ENCODE measurements at regions not wholly inside any gene's neighbourhood (a gene's known extent, or its start where the extent isn't known, plus 50 kb on each side); places are given as distances from the start of the nearest gene placed in this dataset.

DNA sequence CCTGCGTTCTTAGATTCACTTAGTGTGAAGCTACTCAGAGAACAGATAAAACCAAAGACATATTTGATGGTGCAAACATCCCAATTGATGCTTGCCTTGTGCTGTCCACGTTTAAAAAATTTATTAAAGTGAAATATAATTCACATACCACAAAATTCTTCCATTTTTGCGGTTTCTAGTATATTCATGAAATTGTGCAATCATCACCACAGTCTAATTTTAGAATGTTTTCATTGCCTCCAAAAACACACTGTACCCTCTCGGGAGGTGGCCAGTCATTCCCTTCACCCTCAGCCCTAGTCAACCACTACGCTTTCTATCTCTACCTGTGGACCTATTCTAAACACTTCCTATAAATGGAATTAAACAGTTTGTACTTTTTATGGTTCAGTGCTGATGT, 1109.2 kb downstream of the FLRT2 start:
- Mint-ChIP-seq H3K27ac (no peak overlapping the region), H3K36me3 (no peaks in the 10 kb centered on the region), H3K4me3 (no peak overlapping the region), H3K27me3 (no peaks in the 10 kb centered on the region), H3K9me3 (ENCODE audit: low read depth) (peaks cover 2% of the 10 kb centered on the region), H3K4me1 (no peaks in the 10 kb centered on the region)
- no peak for ATAC-seq
- CTCF ChIA-PET = no interaction called here
- no peak for DNase-seq

DNA sequence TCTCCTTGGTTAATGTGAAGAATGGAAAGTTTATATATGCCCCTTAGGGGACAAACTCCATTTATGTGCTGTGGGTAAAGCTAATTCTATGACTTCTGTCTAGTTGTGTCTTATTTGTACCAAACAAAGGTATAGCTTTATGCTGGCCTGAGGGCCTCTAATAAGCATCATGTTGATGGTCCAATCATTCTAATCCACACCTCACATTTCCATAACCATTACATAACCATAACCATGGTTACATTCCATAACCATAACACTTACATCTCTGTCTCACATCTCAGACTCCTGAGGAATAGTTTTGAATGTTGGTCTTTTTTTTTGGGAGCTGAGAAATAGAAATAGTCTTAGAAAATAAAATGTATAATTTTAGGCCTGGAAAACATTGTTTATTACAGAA, 1097.1 kb downstream of the FLRT2 start:
- CTCF ChIA-PET = no interaction called here
- no peak for ATAC-seq
- H3K27ac Mint-ChIP-seq = no peak overlapping the region

DNA sequence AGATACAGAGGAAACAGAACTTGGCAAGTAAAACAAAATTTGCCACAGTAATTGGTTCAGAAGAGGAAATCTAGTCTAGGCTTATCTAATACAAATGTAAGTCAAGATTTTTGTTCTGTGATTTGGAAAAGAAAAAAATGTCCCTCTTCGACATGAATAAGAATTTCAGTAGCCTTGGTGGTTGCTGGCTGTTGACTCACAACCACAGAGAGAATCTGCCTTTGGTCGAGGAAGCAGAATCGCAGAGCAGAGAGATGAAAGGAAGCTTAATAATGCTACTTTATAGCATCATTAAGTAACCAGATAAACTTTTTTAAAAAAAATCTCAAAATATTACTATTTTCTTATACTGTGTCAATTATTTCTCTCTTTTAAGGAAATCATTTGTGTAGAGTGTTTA, 1096.6 kb downstream of the FLRT2 start:
- no peak overlapping the region for H3K4me3 Mint-ChIP-seq
- DNase-seq (no peak), ATAC-seq (no peak)
- H3K27me3 Mint-ChIP-seq = no peaks in the 10 kb centered on the region
- CTCF ChIA-PET = no interaction called here
- no peaks in the 10 kb centered on the region for H3K4me1 Mint-ChIP-seq
- peaks cover 3% of the 10 kb centered on the region for H3K9me3 Mint-ChIP-seq (ENCODE audit: low read depth)
- H3K27ac Mint-ChIP-seq = no peak overlapping the region
- no peaks in the 10 kb centered on the region for H3K36me3 Mint-ChIP-seq

More for the DNA sequence above, 1097.1 kb downstream of the FLRT2 start:
- Mint-ChIP-seq H3K4me3 (no peak overlapping the region), H3K4me1 (no peaks in the 10 kb centered on the region), H3K27me3 (no peaks in the 10 kb centered on the region), H3K9me3 (ENCODE audit: low read depth) (peaks cover 3% of the 10 kb centered on the region), H3K36me3 (no peaks in the 10 kb centered on the region)
- DNase-seq = no peak

DNA sequence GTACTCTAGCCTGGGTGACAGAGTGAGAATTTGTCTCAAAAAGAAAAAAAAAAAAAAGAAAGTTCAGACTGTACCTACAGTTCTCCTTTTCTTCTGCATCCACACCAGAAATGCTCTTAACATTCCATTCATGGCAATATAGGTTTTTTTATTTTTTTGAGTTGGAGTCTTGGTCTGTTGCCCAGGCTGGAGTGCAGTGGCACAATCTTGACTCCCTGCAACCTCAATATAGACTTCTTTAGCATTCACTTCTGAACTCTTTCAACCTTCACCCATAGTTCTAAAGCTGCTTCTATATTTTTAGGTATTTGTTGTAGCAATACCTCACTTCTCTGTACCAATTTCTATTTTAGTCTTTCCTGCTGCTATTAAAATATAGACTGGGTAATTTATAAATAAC, 1095.7 kb downstream of the FLRT2 start:
- DNase-seq (no peak), ATAC-seq (no peak)
- no peaks in the 10 kb centered on the region for H3K36me3 Mint-ChIP-seq
- H3K27me3 Mint-ChIP-seq = no peaks in the 10 kb centered on the region
- CTCF ChIA-PET = no interaction called here
- H3K4me3 Mint-ChIP-seq = no peak overlapping the region
- H3K27ac Mint-ChIP-seq = no peak overlapping the region
- H3K9me3 Mint-ChIP-seq (ENCODE audit: low read depth) = peaks cover 3% of the 10 kb centered on the region
- no peaks in the 10 kb centered on the region for H3K4me1 Mint-ChIP-seq

DNA sequence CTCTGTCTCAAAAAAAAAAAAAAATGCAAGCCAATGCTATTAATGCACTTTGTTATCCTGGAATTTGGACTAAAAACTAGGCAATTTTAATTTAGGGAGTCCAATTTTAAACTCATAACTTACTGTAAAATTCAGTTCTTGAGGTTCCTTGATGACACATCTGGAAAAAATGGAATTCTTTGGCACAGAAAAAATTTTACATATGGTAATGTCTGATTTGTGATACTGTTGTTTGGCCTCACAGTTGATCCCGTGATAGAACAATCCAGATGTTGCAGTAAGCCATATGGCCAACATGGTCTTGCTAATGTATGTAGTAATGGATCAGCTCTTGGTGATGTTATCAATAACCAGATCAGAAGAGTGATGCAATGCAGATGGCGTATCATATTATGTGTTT, 1089.8 kb downstream of the FLRT2 start:
- no peaks in the 10 kb centered on the region for H3K36me3 Mint-ChIP-seq
- DNase-seq (no peak), ATAC-seq (no peak)
- no peaks in the 10 kb centered on the region for H3K27me3 Mint-ChIP-seq
- no peaks in the 10 kb centered on the region for H3K9me3 Mint-ChIP-seq (ENCODE audit: low read depth)
- no peaks in the 10 kb centered on the region for H3K4me1 Mint-ChIP-seq
- H3K27ac Mint-ChIP-seq = no peak overlapping the region
- CTCF ChIA-PET = no interaction called here
- H3K4me3 Mint-ChIP-seq = no peak overlapping the region

DNA sequence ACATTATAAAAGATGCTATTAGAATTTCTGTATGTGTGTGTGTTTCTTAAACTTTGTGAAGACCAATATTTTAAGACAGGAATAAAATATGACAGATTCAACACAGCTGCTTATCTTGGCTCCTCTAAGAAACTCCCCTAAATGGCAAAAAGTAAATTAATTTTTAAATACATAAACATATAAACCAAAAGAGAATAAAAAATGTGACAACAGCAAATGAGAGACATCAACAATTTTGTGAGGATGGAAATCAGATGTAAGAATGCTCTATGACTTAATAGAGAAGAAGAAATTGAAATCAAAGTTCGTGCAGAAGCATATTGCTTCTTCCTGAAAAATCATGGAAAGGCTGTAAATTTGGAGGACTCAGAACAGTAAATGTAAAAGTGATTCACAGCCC, 1083.8 kb downstream of the FLRT2 start:
- Mint-ChIP-seq H3K27me3 (no peaks in the 10 kb centered on the region), H3K27ac (no peak overlapping the region), H3K4me3 (no peak overlapping the region), H3K9me3 (ENCODE audit: low read depth) (no peaks in the 10 kb centered on the region), H3K4me1 (no peaks in the 10 kb centered on the region), H3K36me3 (no peaks in the 10 kb centered on the region)
- ATAC-seq (no peak), DNase-seq (no peak)
- CTCF ChIA-PET = no interaction called here

DNA sequence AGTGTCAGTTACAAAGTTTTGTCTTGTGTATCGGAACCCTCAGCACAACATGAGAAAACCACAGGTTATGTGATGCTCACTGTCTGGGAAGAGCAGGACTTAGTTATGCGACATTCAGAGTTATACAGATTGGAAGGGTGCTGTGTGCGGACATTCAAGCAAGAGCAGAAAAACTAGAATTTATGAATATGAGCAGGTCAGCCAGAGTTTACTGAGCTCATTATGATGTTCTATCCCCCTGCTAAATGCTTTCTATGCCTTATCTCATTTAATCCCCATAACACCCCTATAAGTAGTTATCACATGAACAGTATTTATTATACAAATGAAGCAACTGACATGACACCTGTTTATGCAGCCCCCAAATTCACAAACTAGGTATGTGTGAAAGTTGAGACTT, 1083.2 kb downstream of the FLRT2 start:
- no peak for ATAC-seq
- CTCF ChIA-PET = no interaction called here
- Mint-ChIP-seq H3K4me3 (no peak overlapping the region), H3K27me3 (no peaks in the 10 kb centered on the region), H3K4me1 (no peaks in the 10 kb centered on the region), H3K36me3 (no peaks in the 10 kb centered on the region), H3K9me3 (ENCODE audit: low read depth) (no peaks in the 10 kb centered on the region), H3K27ac (no peak overlapping the region)
- DNase-seq = no peak

DNA sequence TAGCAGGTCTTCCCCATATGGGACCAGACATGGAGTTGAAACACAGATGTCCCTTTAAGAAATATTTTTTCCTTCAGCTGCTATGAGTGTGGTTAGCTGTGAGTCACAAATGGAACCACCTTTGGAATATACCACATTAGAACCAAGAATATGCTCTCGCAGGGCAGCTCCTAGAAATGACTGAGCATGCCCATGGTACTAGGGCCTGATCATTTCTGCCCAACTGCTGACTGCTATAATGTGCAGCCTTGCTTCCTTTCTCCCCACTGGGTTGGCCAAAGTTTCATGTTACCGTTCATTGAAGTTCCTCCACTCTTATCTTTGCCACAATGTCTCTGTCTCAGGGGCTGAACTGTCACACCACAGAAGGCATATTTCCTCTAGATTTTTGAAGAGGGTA, 1074.6 kb downstream of the FLRT2 start:
- no peak overlapping the region for H3K4me3 Mint-ChIP-seq
- H3K36me3 Mint-ChIP-seq = no peaks in the 10 kb centered on the region
- H3K27me3 Mint-ChIP-seq = no peaks in the 10 kb centered on the region
- peaks cover 6% of the 10 kb centered on the region for H3K9me3 Mint-ChIP-seq (ENCODE audit: low read depth)
- ATAC-seq (no peak), DNase-seq (no peak)
- H3K4me1 Mint-ChIP-seq = no peaks in the 10 kb centered on the region
- CTCF ChIA-PET = no interaction called here
- no peak overlapping the region for H3K27ac Mint-ChIP-seq

DNA sequence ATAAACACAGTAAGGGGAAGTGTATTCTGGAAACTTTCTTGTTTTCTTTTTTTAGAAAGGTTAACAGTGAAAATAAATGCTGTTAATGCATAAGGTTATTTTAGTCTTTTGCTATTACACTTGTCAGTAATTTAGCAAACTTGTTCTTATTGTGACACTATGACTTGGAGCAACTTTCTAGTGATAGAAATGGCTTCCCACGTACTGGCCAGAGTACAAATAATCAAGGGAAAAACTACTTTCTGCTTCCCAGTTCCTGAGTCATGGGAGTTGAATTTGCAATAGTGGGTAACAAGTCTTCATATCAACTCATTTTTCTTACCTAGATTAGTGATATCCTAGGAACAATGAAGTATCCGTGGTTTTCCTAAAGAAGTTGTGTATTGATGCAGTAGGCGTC, 1072.3 kb downstream of the FLRT2 start:
- DNase-seq = no peak
- H3K27me3 Mint-ChIP-seq = no peaks in the 10 kb centered on the region
- no peak for ATAC-seq
- H3K36me3 Mint-ChIP-seq = no peaks in the 10 kb centered on the region
- no peaks in the 10 kb centered on the region for H3K4me1 Mint-ChIP-seq
- H3K27ac Mint-ChIP-seq = no peak overlapping the region
- H3K4me3 Mint-ChIP-seq = no peak overlapping the region
- peaks cover 6% of the 10 kb centered on the region for H3K9me3 Mint-ChIP-seq (ENCODE audit: low read depth)
- CTCF ChIA-PET = no interaction called here

DNA sequence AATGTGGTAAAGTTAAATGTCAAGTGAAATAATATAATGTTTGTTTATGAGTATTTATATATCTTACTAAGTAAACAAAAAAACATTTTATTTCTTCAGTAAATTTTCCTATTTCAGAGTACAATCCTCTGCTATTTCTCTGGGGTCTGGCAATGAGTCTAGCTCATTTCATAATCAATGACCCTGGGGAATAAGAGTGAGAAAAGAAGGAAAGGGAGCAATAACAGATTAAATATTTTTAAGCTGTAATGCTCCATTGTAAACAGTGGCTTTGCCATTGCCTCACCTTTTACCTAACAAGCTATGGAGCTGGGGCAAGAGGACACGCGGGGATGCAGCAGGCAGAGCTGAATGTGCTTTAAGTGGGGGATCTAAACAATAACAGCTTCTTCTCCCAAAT, 1071.9 kb downstream of the FLRT2 start:
- Mint-ChIP-seq H3K4me3 (no peak overlapping the region), H3K27ac (no peak overlapping the region), H3K4me1 (no peaks in the 10 kb centered on the region), H3K9me3 (ENCODE audit: low read depth) (peaks cover 6% of the 10 kb centered on the region), H3K36me3 (no peaks in the 10 kb centered on the region), H3K27me3 (no peaks in the 10 kb centered on the region)
- DNase-seq (no peak), ATAC-seq (no peak)
- CTCF ChIA-PET = no interaction called here

DNA sequence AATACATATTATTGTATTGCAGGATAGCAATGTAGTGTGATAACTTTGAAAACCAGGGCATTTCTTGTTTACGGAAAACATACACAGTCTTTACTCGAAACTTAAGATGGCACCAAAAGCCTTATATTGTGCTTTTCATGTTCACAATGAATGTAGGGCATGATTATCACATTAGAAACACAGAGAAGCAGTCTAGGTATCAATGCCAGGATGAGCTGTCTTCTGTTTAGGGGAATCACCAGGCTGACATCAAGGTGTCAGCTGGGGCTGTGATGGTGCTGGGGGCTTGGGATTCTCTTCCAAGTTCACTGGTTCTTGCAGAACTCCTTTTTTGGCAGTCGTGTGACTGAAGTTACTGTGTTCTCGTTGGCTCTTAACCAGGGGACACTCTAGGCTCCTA, 1067.3 kb downstream of the FLRT2 start:
- no peak overlapping the region for H3K27ac Mint-ChIP-seq
- CTCF ChIA-PET = no interaction called here
- no peak for DNase-seq
- H3K4me3 Mint-ChIP-seq = no peak overlapping the region
- peaks cover 2% of the 10 kb centered on the region for H3K9me3 Mint-ChIP-seq (ENCODE audit: low read depth)
- H3K36me3 Mint-ChIP-seq = no peaks in the 10 kb centered on the region
- no peak for ATAC-seq
- H3K27me3 Mint-ChIP-seq = no peaks in the 10 kb centered on the region
- no peaks in the 10 kb centered on the region for H3K4me1 Mint-ChIP-seq

DNA sequence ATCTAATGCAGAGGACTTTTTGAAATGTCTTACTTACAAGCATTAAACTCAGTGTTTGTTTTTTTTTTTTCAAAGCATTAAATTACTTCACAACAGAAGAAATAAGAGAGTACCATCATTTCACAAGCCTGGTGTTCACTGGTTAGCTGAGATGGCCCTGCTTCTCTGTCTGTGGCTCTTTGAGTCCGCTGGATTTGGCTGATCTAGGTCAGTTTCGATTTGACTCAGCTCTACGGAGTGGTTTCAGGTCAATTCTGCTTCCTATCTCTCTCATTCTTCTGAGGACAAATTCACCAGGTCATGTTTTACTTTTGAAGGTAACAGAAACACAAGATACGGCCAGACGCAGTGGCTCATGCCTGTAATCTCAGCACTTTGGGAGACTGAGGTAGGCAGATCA, 1066.1 kb downstream of the FLRT2 start:
- ATAC-seq (no peak), DNase-seq (no peak)
- Mint-ChIP-seq H3K36me3 (no peaks in the 10 kb centered on the region), H3K27me3 (no peaks in the 10 kb centered on the region), H3K4me1 (no peaks in the 10 kb centered on the region), H3K9me3 (ENCODE audit: low read depth) (no peaks in the 10 kb centered on the region), H3K4me3 (no peak overlapping the region), H3K27ac (no peak overlapping the region)
- CTCF ChIA-PET = no interaction called here

DNA sequence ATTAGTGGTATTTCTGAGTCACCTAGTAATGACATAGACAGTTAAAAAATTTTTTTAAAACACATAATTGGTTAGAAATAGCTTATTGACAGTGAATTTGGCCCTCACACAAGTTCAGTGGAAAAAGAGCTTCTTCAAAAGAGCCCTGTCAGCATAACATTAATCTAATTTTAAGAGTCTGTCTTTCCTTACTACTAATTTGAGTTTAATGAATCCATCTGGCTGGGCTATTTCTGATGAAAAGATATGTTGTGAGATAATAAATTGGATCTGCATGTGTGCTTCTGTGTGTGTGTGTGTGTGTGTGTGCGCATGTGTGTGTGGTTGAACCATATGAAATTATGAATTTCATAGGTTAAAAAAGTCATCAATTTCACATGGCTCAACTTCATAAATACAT, 1045.2 kb downstream of the FLRT2 start:
- ATAC-seq (no peak), DNase-seq (no peak)
- Mint-ChIP-seq H3K4me3 (no peak overlapping the region), H3K4me1 (no peaks in the 10 kb centered on the region), H3K27ac (no peak overlapping the region), H3K36me3 (no peaks in the 10 kb centered on the region), H3K27me3 (no peaks in the 10 kb centered on the region), H3K9me3 (ENCODE audit: low read depth) (peaks cover 13% of the 10 kb centered on the region)
- CTCF ChIA-PET = no interaction called here

DNA sequence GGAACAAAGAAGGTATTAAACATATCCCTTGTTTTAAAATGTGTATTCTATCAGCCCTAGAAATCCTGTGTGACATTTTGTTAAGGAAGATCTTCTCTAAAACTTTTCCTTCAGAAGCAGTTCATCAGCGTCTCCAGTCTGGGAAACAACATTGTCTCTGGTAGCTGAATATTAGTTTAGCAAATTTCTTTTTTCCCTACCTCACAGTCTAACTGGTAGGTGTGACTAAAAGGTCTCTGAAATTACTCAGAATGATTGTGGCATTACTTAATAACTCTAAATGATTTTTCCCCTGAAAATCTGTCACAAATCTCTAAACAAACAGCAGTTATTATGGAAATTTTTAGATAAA, 1044.8 kb downstream of the FLRT2 start:
- H3K36me3 Mint-ChIP-seq = no peaks in the 10 kb centered on the region
- H3K4me1 Mint-ChIP-seq = no peaks in the 10 kb centered on the region
- H3K9me3 Mint-ChIP-seq (ENCODE audit: low read depth) = peaks cover 13% of the 10 kb centered on the region
- no peak for ATAC-seq
- CTCF ChIA-PET = no interaction called here
- no peak for DNase-seq
- no peak overlapping the region for H3K4me3 Mint-ChIP-seq
- no peaks in the 10 kb centered on the region for H3K27me3 Mint-ChIP-seq
- no peak overlapping the region for H3K27ac Mint-ChIP-seq

DNA sequence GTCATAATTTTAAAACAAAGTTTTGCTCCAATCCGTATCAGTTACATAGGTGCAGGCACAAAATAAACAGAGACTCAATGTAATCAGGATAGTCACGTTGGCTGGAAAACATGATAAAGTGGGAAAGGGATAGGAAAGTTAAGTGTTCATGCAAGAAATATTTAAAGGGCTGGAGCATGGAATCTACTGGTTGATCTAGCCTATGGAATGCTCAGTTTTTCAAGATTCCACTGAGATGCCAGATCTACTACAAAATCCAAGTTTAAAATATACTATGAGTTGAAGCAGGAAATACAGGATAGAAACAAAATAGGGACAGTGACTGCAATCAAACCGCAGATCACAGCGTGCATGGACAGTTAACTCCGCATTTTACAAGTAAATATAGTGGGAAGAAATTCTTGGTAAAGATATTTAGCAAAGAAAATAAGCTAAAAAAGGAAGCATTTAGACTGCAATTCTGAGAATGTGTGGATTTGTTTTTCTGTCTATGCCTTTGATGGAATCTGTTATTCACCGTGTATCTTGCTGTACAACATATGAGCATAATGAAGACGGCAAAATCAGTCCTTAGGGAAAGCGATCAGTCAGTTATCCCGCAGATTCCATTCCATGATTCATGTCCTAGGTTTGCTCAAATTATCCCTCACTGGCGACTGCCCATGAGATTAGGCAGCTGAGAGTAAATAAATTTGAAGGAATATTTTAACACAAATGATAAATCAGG, 1044.3 kb downstream of the FLRT2 start:
- Mint-ChIP-seq H3K36me3 (no peaks in the 10 kb centered on the region), H3K4me1 (no peaks in the 10 kb centered on the region), H3K27me3 (no peaks in the 10 kb centered on the region), H3K27ac (no peak overlapping the region), H3K4me3 (no peak overlapping the region), H3K9me3 (ENCODE audit: low read depth) (peaks cover 13% of the 10 kb centered on the region)
- CTCF ChIA-PET = no interaction called here
- DNase-seq = no peak
- ATAC-seq = no peak

Data from activated CD8-positive, alpha-beta memory T cell treated with anti-CD3 and anti-CD28 coated beads, Interleukin-2, amount 10 ng/mL, durations not matched to agents 7 days and 5 days (primary cell).